DMS153 treated with DMSO at 0.1 percent for 48 hours (cell line): ENCODE measurements at regions not wholly inside any gene's neighbourhood (a gene's known extent, or its start where the extent isn't known, plus 50 kb on each side); places are given as distances from the start of the nearest gene placed in this dataset.

Experiments used
- DNase-seq: peaks from one replicate; lab custom pipeline; 2025; ENCODE audit not compliant: unreplicated experiment; lab: John Stamatoyannopoulos, UW

- DNase-seq, result no peak
These were observed 201.4 kb downstream of the ZNF462 start for GRCh38 chr9:107064378-107064777.

DNA sequence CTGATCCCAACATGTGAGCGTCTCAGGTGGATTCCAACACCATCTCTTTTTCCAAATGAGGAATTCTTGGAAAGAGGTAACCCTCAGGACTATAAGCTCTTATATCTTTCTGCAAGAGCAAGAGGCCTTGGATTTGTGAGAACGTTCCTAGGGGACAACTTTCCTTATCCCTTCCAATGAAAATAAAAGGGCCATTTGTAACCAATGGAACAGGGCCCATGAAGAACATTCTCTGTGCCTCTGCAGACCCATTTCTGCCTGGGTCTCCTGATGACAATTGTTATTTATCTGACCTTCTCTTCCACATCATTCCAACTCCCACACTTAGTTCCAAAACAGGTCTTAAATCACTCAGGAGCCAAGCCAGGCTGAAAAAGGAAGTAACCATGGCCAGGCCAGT, 202.6 kb downstream of the ZNF462 start:
- DNase-seq, result no peak

GRCh38 chr9:107067739-107068416, 204.9 kb downstream of the ZNF462 start:
- no peak for DNase-seq

- DNase-seq, result no peak
These were observed 205.6 kb downstream of the ZNF462 start for GRCh38 chr9:107068581-107068980.

DNA sequence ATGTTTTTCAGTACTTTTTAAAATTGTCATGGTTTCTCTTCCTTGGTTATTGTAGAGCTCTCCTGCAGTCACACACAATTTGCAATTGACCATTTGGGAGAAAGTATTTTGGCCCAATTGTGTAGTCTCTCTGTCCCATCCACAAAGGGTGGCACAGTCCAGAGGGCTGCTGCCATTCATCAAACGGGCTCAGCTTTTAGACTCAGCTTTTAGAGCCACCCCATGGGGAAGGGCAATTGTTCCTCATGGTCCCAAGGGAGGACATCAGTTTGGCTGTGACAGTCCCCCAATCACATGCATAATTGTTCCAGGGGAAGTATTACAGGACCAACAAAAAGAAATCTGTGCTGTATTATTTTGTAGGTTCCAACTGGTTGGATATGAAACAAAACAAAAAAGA, 207.6 kb downstream of the ZNF462 start:
- no peak for DNase-seq

GRCh38 chr9:107078061-107078460, 205.0 kb upstream of the RAD23B start:
- no peak for DNase-seq

DNA sequence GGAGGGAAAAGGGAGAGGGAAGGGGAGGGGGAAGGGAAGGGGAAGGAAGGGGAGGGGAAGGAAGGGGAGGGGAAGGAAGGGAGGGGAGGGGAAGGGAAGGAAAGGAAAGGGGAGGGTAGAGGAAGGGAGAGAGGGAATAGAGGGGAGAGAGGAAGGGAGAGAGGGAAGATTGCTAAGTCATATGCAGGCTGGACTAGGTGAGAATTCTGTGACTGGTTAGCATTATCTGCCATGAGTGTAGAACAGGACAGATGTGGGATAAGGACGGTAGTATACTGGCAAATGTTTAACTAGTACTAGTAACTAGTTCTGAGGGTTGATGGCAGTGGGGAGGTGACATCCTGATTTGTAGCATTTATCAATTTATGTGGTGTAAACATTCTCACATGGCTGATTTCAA, 203.5 kb upstream of the RAD23B start:
- no peak for DNase-seq

- no peak for DNase-seq
These were observed 202.9 kb upstream of the RAD23B start for GRCh38 chr9:107080130-107080529.

GRCh38 chr9:107086460-107086859, 196.6 kb upstream of the RAD23B start:
- DNase-seq, result no peak

GRCh38 chr9:107087222-107087621, 195.9 kb upstream of the RAD23B start:
- DNase-seq, result no peak

DNA sequence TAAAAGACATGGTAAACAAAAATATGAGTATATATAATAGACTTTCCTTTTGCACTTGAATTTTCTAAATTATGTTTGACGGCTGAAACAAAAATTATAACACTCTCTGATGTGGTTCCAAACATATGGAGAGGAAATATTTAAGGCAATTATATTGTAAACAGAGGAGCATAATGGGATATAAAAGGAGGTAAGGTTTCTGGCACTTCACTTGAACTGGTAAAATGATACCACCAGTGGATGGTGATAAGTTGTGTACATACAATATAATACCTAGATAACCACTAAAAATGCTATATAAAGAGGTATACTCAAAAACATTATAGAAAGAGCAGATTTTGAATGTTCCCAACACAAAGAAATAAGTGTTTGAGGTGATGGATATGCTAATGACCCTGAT, 192.9 kb upstream of the RAD23B start:
- no peak for DNase-seq

- DNase-seq, result no peak
These were observed 189.6 kb upstream of the RAD23B start for GRCh38 chr9:107093365-107094060.

DNA sequence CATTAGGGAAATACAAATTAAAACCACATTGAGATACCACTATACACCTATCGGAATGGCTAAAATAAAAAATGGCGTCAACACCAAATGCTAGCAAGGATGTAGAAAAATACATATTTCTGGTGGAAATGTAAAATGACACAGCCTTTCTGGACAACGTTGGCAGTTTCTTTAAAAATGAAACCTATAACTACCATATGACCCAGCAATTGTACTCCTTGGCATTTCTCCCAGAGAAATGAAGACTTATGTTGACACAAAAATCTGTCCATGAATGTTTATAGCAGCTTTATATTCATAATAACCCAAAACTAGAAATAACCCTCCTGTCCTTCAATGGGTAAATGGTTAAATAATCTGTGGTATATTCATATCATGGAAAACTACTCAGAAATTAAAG, 188.7 kb upstream of the RAD23B start:
- DNase-seq, result no peak

DNA sequence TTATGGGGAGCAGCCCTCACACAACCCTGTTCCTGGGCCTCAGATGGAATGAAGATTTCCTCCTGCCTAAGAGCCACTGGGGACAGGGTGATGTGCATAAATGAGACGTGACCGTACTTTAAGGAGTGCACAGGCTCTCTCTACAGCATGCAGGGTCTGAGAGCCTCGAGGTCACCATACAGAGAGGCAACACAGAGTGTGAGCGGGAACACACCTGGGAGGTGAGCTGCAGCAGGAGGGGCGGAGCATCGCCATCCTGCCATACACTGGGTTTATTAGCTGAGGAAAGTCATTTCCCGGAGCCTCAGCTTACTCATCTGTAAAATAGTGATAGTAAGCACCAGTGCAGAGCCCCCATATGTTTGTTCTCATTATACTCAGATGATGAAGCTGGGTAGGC, 182.5 kb upstream of the RAD23B start:
- DNase-seq, result no peak

DNA sequence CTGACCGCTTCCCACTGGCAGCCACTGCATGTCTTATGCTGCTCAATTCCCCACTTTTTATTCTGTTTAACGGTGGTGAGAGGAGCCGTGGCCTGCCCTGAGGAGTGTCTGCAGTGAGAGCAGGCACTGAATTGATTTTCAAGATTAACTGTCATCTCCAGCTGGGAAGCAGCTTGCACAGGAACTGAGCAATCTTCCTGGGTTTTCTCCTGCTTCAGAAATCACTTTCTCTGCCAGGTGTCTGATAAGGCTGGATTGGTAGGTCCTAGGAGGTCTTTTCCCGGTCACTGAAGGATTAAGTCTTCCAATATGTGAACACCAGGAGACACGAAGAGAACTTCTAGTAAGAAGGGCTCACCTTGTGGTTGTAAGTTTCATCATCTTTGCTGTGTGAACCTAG, 181.1 kb upstream of the RAD23B start:
- DNase-seq, result no peak

DNA sequence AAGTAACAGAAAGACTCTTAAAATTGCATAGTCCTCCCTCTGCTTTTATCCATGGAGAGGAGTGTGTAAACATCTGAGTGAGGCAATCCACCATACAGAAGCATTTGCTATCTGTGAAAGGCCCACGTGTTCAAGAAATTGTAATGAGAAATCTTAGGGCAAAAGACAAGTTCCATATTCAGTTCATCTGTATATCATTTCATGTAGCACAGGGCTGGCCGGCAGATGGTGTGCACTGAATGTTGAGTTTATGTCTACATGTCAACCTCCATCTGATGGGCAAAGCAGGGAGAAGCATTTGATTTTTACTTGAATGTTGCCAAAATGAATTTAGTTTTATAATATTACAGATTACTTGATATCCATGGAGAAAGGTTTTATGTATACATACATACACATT, 179.5 kb upstream of the RAD23B start:
- no peak for DNase-seq

- no peak for DNase-seq
These were observed 177.3 kb upstream of the RAD23B start for GRCh38 chr9:107105784-107106183.

DNA sequence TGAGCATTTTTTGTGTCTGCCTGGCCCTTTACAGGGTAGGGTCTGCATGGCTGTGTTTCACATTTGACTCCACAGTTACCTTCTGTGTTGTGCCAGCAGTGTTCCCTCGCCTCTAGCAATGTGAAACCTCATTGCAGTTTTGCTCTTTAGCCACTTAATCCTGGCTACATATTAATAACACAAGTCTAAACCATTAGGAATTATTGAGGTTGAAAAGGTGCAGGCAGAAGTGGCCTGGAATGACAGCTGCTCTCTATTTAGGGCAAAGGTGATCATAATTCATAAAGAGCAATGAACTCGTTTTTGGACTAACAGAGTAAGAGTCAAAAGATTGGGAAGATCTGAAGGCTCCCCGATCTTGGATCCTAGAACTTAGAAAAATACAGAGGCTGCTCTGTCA, 176.7 kb upstream of the RAD23B start:
- no peak for DNase-seq

- DNase-seq, result no peak
These were observed 174.5 kb upstream of the RAD23B start for GRCh38 chr9:107108342-107109130.

DNA sequence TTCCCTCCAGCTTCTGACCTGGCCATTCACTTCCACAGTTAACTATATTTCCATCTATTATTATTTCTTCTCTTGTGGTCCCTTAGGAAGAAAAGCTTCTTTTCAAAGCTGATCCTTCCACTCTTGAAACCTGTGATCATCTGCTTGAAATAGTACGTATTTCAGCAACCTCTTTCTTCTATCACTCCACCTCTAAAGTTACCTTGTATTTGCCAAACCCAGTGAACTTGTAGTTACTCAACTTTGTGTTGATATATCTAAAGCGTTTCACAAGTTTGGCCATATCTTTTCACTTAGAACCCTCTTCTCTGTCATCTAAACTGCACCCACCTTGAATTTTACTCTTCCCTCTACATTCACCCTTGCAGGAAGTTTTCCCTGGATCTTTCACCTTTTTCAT, 173.8 kb upstream of the RAD23B start:
- DNase-seq, result no peak

- no peak for DNase-seq
These were observed 172.9 kb upstream of the RAD23B start for GRCh38 chr9:107110153-107110552.

DNA sequence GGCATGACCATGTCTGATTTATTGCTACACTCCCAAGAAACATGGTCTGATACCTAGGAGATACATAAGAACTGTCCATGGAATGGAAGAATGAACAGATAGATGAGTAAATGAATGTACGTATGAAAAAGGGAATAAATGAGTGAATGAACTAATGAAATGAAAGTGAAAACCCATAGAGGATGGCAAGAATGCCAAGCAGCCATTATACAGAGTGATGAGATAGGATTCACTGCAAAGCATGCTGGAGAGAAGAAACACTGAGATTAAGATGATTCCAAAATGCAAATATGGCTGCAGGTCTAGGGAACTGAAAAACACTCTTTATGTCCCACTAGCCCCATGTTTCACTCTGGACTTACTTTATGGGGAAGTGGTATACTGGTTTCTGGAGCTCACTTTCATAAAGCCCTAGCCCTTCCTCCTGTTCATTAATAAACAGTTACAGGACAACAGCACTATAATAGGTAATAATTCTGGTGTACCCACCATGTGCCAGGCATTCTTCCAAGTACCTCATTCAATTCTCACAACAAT, 170.3 kb upstream of the RAD23B start:
- DNase-seq, result no peak
